NCI-H2227 (cell line): ENCODE measurements at regions not wholly inside any gene's neighbourhood (a gene's known extent, or its start where the extent isn't known, plus 50 kb on each side); places are given as distances from the start of the nearest gene placed in this dataset.

ENCODE experiments used
- DNase-seq: peaks from one replicate; lab custom pipeline; 2025; ENCODE audit not compliant: unreplicated experiment; lab: John Stamatoyannopoulos, UW

- no peak for DNase-seq
Measured at GRCh38 chr2:5442736-5443135, 249.4 kb upstream of the SOX11 start.

GRCh38 chr2:5444168-5444567, 248.0 kb upstream of the SOX11 start:
- no peak for DNase-seq

- no peak for DNase-seq
Measured at GRCh38 chr2:5444854-5445253, 247.3 kb upstream of the SOX11 start.

GRCh38 chr2:5449867-5450266, 242.3 kb upstream of the SOX11 start:
- DNase-seq: no peak

GRCh38 chr2:5453220-5454050, 238.7 kb upstream of the SOX11 start:
- no peak for DNase-seq

- no peak for DNase-seq
Measured at GRCh38 chr2:5454051-5454390, 238.2 kb upstream of the SOX11 start.

GRCh38 chr2:5459041-5459440, 233.1 kb upstream of the SOX11 start:
- no peak for DNase-seq

- DNase-seq: no peak
Measured at GRCh38 chr2:5464657-5465056, 227.5 kb upstream of the SOX11 start.

- no peak for DNase-seq
Measured at GRCh38 chr2:5465859-5466258, 226.3 kb upstream of the SOX11 start.

- no peak for DNase-seq
Measured at GRCh38 chr2:5467178-5467905, 224.8 kb upstream of the SOX11 start.

- no peak for DNase-seq
Measured at GRCh38 chr2:5472673-5473072, 219.5 kb upstream of the SOX11 start.

- DNase-seq: peak; percentile 40
Measured at GRCh38 chr2:5473635-5474034, 218.5 kb upstream of the SOX11 start.

GRCh38 chr2:5474716-5475115, 217.5 kb upstream of the SOX11 start:
- no peak for DNase-seq

GRCh38 chr2:5479265-5479928, 212.8 kb upstream of the SOX11 start:
- peak; percentile 35 for DNase-seq

- no peak for DNase-seq
Measured at GRCh38 chr2:5482929-5483331, 209.3 kb upstream of the SOX11 start.

- no peak for DNase-seq
Measured at GRCh38 chr2:5484868-5485267, 207.3 kb upstream of the SOX11 start.

- DNase-seq: no peak
Measured at GRCh38 chr2:5491523-5491922, 200.7 kb upstream of the SOX11 start.

- DNase-seq: no peak
Measured at GRCh38 chr2:5493256-5493655, 198.9 kb upstream of the SOX11 start.

- no peak for DNase-seq
Measured at GRCh38 chr2:5494212-5494611, 198.0 kb upstream of the SOX11 start.

GRCh38 chr2:5495586-5495985, 196.6 kb upstream of the SOX11 start:
- no peak for DNase-seq

GRCh38 chr2:5497874-5498273, 194.3 kb upstream of the SOX11 start:
- no peak for DNase-seq

- no peak for DNase-seq
Measured at GRCh38 chr2:5501807-5502206, 190.4 kb upstream of the SOX11 start.
